Suprapubic skin (tissue), 4 donors: ENCODE measurements at regions not wholly inside any gene's neighbourhood (a gene's known extent, or its start where the extent isn't known, plus 50 kb on each side); places are given as distances from the start of the nearest gene placed in this dataset.

ENCODE experiments used
- DNase-seq, 2 donors: peaks; one replicate each; pipeline ENCODE4 v3.0.0-alpha.2; 2019; ENCODE audit warnings: low spot score in 2 of 2
- H3K27ac ChIP-seq: fragments of 200-600 bp; sonication (generic); one replicate; pipeline ENCODE4 v1.5.1; 2019
- H3K27me3 ChIP-seq: fragments of 200-600 bp; sonication (generic); one replicate; pipeline ENCODE4 v1.5.1; 2019
- H3K36me3 ChIP-seq: fragments of 200-600 bp; sonication (generic); one replicate; pipeline ENCODE4 v1.5.1; 2019
- H3K4me1 ChIP-seq: fragments of 200-600 bp; sonication (generic); one replicate; pipeline ENCODE4 v1.5.1; 2019
- H3K4me3 ChIP-seq: fragments of 200-600 bp; sonication (generic); one replicate; pipeline ENCODE4 v1.5.1; 2019; ENCODE audit warnings: mild to moderate bottlenecking
- H3K9me3 ChIP-seq: fragments of 200-600 bp; sonication (generic); one replicate; pipeline ENCODE4 v1.5.1; 2019
- CTCF ChIP-seq, 2 donors: fragments of 200-600 bp in 1 of 2; fragments of 450-650 bp in 1 of 2; sonication (generic) in 1 of 2; IDR thresholded peaks; one replicate each; pipeline ENCODE4 v1.5.1; 2016 to 2019; ENCODE audit warnings: antibody characterized with exemption in 2 of 2, mild to moderate bottlenecking in 1 of 2, moderate library complexity in 1 of 2
- EP300 ChIP-seq: sonication (generic); formaldehyde crosslinking; IDR thresholded peaks from one replicate; pipeline ENCODE4 v1.6.1; 2017; ENCODE audit warnings: antibody characterized with exemption
- POLR2A ChIP-seq, 2 donors: fragments of 450-650 bp; IDR thresholded peaks; one replicate each; pipeline ENCODE4 v1.6.1; 2017; ENCODE audit warnings: antibody characterized with exemption in 2 of 2, mild to moderate bottlenecking in 2 of 2, moderate library complexity in 2 of 2
- POLR2AphosphoS5 ChIP-seq, 3 donors: sonication (generic); formaldehyde crosslinking; IDR thresholded peaks; one replicate each; pipeline ENCODE4 v1.6.1; 2017; ENCODE audit warnings: antibody characterized with exemption in 3 of 3
- WGBS: methylation state at CpG from one replicate; pipeline ENCODE4 v1.1.5; 2018; 5-methylcytosine and 5-hydroxymethylcytosine counted together

DNA sequence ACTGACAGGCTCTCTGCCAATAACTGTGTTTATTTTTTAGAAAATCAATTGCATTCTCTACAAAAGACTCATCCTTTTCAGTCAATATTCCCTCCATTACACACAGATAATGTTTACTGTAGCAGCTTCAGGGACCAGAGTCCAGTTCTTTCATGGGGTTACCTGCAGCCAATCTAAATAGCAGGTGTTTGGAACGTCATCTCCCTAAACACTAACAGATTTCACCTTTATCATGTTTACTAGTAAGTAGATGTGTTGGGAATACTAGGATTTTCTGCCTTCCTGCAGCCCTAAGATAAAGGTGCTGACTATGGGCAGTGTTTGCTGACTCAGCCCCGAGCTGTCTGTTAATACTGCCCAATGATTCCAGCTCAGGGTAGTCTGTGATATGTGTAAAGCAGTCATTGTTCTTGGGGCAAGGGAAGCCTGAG, 447.0 kb downstream of the KIF4B start:
- DNase-seq, result no peak
- TF ChIP-seq CTCF (IDR thresholded peaks at IDR 0.05), result no peak
- TF ChIP-seq POLR2AphosphoS5 (IDR thresholded peaks at IDR 0.05), result no peak
- TF ChIP-seq EP300, result no peak
- TF ChIP-seq POLR2A (IDR thresholded peaks at IDR 0.05), result no peak
- Histone ChIP-seq H3K4me3 (no peak overlapping the region), H3K36me3 (no peaks in the 10 kb centered on the region), H3K4me1 (no peaks in the 10 kb centered on the region), H3K27me3 (no peaks in the 10 kb centered on the region), H3K9me3 (no peaks in the 10 kb centered on the region), H3K27ac (no peak overlapping the region)
- WGBS, result 71% methylated on average over 2 of the region's 2 CpGs

DNA sequence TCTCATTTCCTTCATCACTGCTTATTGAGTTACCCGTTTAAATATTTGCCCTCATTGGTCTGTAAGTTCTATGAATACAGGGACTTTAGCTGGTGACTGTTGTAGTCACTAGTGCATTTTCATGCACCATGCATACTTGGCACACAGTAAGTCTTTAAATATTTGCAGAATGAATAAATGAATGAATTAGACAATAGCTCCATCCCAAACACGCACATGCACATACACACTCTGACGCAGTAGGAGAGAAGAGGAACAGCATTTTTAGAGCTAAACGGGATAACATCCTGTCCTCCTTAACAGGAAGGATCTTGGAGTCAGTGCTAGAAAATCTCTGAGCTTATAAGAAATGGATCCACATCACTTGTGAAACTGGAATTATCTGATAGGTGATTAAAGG, 447.7 kb downstream of the KIF4B start:
- DNase-seq, result no peak
- 71% methylated on average over 4 of the region's 4 CpGs for WGBS
- no peaks in the 10 kb centered on the region for H3K27me3 ChIP-seq
- no peak overlapping the region for H3K4me3 ChIP-seq
- no peak overlapping the region for H3K27ac ChIP-seq
- no peaks in the 10 kb centered on the region for H3K9me3 ChIP-seq
- H3K36me3 ChIP-seq, result no peaks in the 10 kb centered on the region
- no peak for TF ChIP-seq POLR2A (IDR thresholded peaks at IDR 0.05)
- no peaks in the 10 kb centered on the region for H3K4me1 ChIP-seq

- Histone ChIP-seq H3K27me3 (no peaks in the 10 kb centered on the region), H3K9me3 (no peaks in the 10 kb centered on the region), H3K27ac (no peak overlapping the region), H3K36me3 (no peaks in the 10 kb centered on the region), H3K4me1 (no peaks in the 10 kb centered on the region), H3K4me3 (no peak overlapping the region)
- WGBS, result 57% methylated on average over 5 of the region's 5 CpGs
- no peak for DNase-seq
- TF ChIP-seq EP300 (no peak), POLR2AphosphoS5 (IDR thresholded peaks at IDR 0.05) (no peak), POLR2A (IDR thresholded peaks at IDR 0.05) (no peak), CTCF (IDR thresholded peaks at IDR 0.05) (no peak)
These were observed 453.3 kb downstream of the KIF4B start for GRCh38 chr5:155466851-155467250.

GRCh38 chr5:155471027-155471426, 457.5 kb downstream of the KIF4B start:
- no peak for TF ChIP-seq POLR2AphosphoS5 (IDR thresholded peaks at IDR 0.05)
- TF ChIP-seq CTCF (IDR thresholded peaks at IDR 0.05), result no peak
- TF ChIP-seq EP300, result no peak
- TF ChIP-seq POLR2A (IDR thresholded peaks at IDR 0.05), result no peak
- no peaks in the 10 kb centered on the region for H3K36me3 ChIP-seq
- no peak overlapping the region for H3K27ac ChIP-seq
- no peak overlapping the region for H3K4me3 ChIP-seq
- no peaks in the 10 kb centered on the region for H3K4me1 ChIP-seq
- WGBS, result 88% methylated on average over 3 of the region's 3 CpGs
- H3K9me3 ChIP-seq, result no peaks in the 10 kb centered on the region
- no peaks in the 10 kb centered on the region for H3K27me3 ChIP-seq
- no peak for DNase-seq

DNA sequence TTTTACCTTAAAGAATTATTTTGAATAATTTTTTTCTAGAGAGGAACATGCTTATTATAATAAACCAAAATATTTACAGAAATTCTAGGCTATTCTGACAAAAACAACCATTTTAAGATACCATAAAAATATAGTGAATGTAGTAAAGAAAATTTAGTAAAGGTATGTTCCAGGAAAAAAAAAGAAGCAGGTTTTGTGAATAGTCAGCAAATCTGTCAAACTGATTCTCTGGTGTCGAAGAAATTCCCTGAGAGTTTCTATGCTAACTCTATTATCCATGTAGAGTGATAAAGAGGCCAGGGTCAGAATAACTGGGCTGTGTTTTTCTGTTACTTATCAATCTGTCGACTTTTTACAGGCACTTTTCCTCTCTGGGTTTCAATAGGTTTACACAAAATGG, 459.2 kb downstream of the KIF4B start:
- TF ChIP-seq EP300, result no peak
- no peak for TF ChIP-seq POLR2AphosphoS5 (IDR thresholded peaks at IDR 0.05)
- no peak for TF ChIP-seq POLR2A (IDR thresholded peaks at IDR 0.05)
- no peak for TF ChIP-seq CTCF (IDR thresholded peaks at IDR 0.05)
- DNase-seq, result no peak
- no peak overlapping the region for H3K4me3 ChIP-seq
- H3K9me3 ChIP-seq, result no peaks in the 10 kb centered on the region
- H3K4me1 ChIP-seq, result no peaks in the 10 kb centered on the region
- 63% methylated on average over 2 of the region's 2 CpGs for WGBS
- H3K36me3 ChIP-seq, result no peaks in the 10 kb centered on the region
- H3K27me3 ChIP-seq, result no peaks in the 10 kb centered on the region
- H3K27ac ChIP-seq, result no peak overlapping the region

GRCh38 chr5:155475318-155475717, 461.8 kb downstream of the KIF4B start:
- H3K9me3 ChIP-seq, result no peaks in the 10 kb centered on the region
- no peaks in the 10 kb centered on the region for H3K36me3 ChIP-seq
- no peak for DNase-seq
- H3K4me3 ChIP-seq, result no peak overlapping the region
- 51% methylated on average over 2 of the region's 2 CpGs for WGBS
- H3K27me3 ChIP-seq, result no peaks in the 10 kb centered on the region
- no peak for TF ChIP-seq EP300
- no peak for TF ChIP-seq POLR2AphosphoS5 (IDR thresholded peaks at IDR 0.05)
- no peak for TF ChIP-seq CTCF (IDR thresholded peaks at IDR 0.05)
- no peak for TF ChIP-seq POLR2A (IDR thresholded peaks at IDR 0.05)
- H3K4me1 ChIP-seq, result no peaks in the 10 kb centered on the region
- no peak overlapping the region for H3K27ac ChIP-seq
